ENCODE measurements at regions not wholly inside any gene's neighbourhood (a gene's known extent, or its start where the extent isn't known, plus 50 kb on each side); places are given as distances from the start of the nearest gene placed in this dataset.
"Not testable (repeated sequence)": the region's sequence is repeated elsewhere in the genome, so short reads cannot be mapped to it uniquely, and the experiment has no call there.

DNA sequence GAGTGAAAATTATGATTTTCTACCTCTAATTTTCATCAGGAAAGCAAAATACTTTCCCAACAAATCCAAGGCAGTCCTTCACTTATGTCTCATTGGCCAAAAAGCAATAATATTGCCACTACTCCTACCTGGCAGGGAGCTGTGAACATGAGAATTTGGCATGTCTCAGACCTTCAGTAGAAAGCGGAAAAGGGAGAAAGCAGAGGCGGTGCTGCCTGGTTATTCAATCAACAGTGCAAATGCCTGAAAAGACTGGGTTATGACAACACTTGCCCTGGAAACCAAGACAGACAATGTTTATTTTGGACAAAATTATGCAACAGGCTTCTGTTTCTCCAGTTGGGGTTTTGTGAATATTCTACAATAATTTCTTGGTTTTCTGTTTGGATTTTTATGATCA lies 194.4 kb downstream of the TAF11L14 start:
- DNase-seq (ENCODE audit: low spot score) = no peak

DNA sequence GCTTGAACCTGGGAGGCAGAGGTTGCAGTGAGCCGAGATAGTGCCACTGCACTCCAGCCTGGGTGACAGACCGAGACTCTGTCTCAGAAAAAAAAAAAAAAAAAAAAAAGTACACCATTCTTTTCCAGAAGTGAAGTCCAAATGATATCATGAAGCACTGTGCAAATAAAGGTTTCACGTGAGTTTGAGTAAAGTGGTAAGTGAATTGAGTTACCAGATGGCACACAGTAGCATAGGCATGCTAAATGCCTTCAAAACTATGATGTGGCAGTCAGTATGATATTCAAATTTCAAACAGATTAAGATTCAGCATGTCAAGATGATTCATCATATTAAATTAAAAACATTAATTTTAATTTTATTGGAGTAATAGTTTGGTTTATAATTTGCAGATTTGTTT lies 195.2 kb downstream of the TAF11L14 start:
- no peak for DNase-seq (ENCODE audit: low spot score)

DNA sequence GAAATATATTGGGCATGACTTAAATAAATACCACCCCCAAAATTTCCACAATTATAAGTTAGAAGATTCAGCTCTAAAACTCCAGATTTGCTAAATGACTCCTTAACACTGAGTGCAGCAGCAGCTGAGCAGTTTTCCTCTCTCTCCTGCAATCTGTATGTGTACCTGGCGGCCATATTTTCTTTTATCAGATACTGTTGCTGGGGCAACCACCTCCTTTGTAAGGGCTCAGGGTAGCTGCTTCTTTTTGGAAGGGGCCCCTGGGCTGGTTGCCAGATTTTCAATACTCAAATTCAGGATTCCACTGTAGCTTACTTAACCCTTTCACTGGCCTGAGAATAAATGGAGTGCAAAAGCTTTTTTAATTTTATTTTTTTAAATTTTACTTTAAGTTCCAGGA lies 197.0 kb downstream of the TAF11L14 start:
- no peak for DNase-seq (ENCODE audit: low spot score)

DNA sequence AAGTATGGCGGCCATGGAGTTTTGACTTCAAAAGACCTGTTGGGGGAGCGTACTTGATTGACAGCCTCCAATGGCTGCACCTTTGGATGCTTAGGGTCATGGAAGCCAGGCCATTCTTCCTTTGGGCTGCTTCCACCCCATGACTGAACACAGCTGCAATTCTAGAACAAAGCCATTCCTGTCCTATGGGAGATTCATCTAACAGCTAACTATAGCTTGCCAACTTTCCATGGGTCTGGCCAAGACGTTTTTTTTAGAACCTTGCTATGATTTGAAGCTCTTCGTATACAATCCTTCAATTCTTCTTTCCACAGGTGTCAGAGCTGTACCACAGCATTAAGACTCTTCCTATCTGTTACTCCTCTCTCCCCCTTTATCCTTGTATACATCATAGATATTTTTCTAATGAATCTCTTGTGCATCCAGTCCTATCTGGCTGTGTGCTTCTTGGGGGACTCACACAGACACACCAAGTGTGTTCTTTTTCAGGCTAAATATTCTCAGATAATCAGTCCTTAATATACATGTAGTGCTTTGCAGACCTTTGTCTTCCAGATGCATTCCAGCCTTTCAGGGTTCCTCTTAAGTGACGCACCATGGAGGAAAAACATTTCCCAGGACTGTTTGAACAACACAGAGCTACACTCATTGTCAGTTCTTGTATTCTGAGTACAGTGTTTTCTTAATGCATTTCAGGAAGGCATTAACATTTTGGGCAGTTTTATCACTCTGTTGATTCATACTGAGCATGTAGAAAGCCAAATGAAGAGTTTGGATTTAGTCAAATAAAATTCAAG lies 198.9 kb downstream of the TAF11L14 start:
- DNase-seq (ENCODE audit: low spot score) = no peak

DNA sequence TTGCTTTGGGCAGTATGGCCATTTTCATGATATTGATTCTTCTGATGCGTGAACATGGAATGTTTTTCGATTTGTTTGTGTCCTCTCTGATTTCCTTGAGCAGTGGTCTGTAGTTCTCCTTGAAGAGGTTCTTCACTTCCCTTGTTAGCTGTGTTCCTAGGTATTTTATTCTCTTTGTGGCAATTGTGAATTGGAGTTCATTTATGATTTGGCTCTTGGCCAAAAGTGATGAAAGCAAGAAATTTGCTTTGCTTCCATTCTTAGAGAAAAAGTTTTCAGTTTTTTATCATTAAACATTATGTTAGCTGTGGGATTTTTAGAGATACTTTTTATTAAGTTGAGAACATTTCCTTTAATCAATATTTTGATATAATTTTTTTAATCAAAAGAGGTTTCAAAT lies 203.5 kb downstream of the TAF11L14 start:
- DNase-seq (ENCODE audit: low spot score) = no peak

DNA sequence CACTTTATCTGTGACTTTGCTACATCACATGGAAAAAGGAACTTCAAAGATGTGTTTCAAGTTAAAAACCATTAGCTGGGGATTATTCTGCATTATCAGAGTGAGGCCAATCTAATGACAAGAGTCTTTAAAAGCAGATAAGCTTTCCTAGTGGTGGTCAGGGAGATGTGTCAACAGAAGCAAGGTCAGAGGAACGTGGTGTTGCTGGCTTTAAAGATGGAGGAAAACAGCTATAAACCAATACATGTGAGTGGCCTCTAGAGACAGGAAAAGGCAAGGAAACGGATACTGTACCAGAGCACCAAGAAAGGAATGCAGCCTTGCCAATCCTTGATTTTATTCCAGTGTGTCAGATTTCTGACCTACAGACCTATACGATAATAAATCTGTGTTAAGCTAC lies 204.2 kb downstream of the TAF11L14 start:
- DNase-seq (ENCODE audit: low spot score) = no peak

DNA sequence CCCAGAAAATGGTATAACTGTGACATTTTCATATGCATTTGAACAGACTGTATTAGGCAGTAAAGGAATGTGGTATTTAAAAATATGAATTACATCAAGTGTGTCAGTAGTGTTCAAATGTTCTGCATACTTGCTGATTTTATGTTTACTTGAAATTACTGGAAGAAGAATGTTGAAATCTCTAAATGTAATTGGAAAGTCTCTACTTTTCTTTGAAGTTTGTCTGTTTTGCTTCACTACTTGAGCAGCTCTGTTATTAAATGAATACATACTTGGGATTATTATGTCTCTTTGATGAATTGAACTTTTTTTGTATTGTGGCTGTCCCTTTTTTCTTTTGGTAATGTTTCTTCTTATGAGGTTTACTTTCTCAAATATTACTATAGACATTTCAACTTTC lies 205.6 kb downstream of the TAF11L14 start:
- DNase-seq (ENCODE audit: low spot score) = no peak

DNA sequence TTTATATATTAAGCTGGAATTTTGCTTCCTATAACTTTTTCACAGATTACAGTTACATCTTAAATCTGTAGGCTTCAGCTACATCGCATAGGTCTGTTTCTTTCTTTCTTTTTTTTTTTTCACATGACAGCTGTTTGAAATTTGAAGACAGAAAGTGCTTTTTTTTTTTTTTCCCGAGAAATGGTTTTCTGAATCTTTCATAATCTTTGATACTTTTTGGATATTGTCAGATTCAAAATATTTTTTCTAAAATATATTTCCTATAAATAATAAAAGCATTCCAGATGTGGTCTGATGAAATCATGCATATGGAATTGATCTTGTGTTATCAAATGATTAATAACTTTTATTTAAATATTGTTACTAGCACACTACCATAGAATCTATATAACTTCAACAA lies 212.2 kb downstream of the TAF11L14 start:
- DNase-seq (ENCODE audit: low spot score) = no peak

DNA sequence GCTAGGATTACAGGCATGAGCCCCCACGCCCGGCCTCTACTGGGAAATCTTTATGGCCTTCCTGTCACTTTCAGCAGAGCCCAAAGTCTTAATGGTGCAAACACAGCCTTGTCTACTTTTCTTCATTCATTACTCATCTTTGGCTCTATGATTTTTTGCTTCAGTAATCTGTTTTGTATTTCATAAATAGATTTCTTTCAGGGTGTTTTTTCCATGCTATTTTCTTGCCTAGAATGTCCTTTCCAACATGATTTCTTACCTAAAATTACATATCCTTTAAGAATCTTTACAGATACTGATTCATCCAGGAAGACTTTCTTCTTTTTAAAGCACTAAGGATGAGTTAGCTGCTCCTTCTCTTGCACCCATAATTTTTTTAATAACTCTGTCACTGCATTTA lies 213.0 kb downstream of the TAF11L14 start:
- no peak for DNase-seq (ENCODE audit: low spot score)

DNA sequence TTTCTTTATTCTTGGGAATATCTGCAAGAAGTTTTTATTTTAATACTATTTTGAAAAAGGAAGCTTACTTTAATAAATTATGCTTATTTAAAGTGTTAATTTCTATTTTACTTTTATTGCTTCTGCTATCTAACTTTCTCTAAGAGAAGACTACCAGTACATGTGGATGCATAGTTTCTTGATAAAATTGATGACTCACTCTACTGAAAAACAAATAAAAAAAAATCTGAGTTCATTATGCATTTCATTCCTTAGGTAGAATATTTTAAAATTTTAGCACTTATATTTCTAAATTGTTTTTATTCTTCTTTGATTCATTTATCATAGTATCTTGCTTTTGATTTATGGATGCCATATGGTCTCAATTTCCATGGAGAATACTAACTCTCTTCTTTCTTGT lies 217.9 kb downstream of the TAF11L14 start:
- DNase-seq (ENCODE audit: low spot score) = no peak

DNA sequence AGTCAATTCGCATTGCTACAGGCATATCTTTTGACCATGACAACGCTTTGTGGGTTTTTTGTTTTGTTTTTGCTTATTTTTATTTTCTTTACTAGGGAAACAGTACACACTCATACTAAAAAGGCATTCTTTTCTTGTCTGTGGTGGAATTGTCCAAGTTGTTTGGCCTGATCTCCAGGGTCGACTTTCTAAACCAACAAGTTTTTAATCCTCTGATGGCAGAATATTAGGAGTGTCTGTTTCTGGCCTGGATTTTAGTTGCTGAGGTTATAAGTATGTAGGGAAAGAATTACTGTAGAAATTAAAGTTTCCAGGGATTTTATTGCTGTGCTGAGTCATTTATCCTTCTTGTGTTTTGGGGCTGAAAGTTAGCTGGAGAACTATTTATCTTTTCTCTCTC lies 218.5 kb downstream of the TAF11L14 start:
- DNase-seq (ENCODE audit: low spot score) = no peak

DNA sequence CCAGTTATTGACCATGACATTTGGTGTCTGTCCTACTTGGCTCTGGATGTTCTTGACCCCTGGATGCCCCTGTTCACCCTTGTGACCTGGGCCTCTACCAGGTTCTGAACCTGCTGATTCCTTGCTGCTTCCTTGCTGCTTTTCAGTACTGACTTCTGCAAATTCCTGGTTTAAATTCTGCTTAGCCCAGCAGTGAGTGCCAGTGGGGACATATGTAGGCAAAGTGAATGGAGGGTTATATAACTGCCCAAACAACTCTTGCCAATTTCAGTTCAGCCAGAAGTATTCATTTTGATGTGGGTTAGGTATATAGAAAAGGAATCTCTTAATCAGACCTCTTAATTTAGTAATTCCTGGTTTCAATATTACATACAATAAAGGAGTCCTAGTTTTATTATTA lies 220.6 kb downstream of the TAF11L14 start:
- no peak for DNase-seq (ENCODE audit: low spot score)

DNA sequence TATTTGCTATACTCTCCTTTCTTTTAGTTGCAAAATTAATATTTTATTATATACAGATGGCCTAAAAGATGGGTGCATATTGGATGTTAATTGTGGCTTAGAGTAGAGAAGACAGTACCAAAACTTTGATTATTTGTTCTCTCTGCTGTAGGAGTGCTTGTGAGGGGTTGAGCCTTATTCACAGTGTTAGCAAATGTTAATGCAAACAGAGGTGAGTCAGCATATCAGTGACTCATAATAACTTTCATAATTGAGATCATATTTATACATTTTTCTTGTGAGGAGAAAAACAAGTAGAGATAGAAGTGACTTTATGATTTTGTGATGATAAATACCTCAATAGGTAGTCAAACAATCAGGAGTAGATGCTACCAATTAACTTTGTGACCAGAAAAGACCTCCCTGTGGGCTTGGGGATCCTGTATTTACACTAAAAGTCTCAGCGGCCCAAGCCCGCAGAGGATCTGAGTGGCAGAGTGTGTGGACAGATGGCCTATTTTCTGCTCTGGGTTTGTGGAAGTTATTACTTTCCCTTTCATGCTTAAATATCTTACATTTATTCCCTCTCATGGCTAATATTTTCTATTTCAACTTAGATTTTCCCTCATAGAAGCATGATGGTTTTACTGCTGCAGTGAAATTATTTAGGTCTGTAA lies 226.5 kb downstream of the TAF11L14 start:
- no peak for DNase-seq (ENCODE audit: low spot score)

DNA sequence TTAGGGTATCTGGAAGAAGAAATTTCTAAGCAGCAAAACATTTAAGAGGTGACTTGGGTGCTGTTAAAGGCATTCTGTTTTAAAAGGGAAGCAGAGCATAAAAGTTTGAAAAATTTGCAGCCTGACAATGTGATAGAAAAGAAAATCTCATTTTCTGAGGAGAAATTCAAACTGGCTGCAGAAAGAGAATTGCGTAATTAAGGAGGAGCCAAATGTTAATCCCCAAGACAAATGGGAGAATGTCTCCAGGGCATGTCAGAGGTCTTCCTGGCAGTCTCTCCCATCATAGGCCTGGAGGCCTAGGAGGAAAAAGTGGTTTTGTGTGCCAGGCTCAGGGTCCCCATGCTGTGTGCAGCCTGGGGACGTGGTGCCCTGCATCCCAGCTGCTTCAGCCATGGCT lies 230.6 kb downstream of the TAF11L14 start:
- DNase-seq (ENCODE audit: low spot score) = not testable (repeated sequence)

DNA sequence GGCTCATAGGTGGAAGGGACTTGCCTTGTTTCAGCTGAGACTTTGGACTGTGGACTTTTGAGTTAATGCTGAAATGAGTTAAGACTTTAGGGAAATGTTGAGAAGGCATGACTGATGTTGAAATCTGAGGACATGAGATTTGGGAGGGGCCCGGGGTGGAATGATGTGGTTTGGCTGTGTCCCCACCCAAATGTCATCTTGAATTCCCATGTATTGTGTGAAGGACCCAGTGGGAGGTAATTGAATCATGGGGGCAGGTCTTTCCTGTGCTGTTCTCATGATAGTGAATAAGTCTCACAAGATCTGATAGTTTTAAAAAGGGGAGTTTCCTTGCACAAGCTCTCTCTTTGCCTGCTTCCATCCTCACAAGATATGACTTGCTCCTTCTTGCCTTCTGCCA lies 231.7 kb downstream of the TAF11L14 start:
- not testable (repeated sequence) for DNase-seq (ENCODE audit: low spot score)

DNA sequence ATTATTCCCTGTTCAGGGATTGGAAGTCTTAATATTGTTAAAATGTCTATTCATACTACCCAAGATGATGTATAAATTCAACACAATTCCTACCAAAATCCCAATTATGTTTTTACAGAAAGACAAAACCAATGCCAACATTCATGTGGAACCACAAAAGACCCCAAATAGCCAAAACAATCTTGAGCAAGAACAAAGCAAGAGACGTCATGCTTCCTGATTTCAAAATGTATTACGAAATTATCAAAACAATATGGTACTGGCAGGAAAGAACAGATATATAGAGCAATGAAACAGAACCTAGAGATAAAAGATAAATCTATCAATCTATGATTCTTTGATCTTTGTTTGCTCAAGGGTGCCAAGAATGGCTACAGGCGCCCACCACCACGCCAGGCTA lies 237.9 kb downstream of the TAF11L14 start:
- DNase-seq (ENCODE audit: low spot score) = no peak

DNA sequence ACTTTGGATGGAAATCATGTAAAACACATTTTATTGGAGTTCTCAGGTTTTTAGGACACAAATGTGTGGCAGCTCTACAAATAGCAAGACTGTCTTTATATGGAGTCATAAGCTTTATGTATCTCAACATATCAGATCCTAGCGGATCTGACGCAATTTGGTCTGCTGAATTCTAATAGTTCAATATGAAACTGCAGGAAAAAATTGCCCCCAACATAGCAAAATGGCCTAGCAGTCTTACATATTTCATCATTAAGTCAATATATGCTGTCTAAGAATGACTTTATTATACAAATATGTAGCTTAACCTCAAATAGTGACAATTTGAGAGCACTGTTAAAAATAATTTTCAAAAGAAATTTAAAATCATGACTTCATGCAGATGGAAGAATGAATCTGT lies 244.3 kb downstream of the TAF11L14 start:
- no peak for DNase-seq (ENCODE audit: low spot score)

DNA sequence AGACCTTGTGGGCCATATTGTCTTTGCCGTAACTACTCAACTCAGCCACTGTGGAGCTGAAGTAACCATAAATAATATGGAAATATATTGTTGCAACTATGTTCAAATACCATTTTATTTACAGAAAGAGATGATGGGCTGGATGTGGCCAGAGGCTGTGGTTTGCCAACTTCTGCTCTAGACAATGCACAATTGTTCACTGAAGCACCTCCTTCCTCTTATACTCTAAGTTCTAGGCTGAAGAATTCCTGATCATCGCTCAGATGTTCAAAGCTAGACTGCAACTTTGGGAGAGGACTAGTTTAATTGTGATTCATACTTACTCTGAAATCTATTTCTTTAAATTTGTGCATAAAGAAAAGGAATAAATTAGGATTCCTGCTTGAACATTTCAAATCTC lies 245.0 kb downstream of the TAF11L14 start:
- no peak for DNase-seq (ENCODE audit: low spot score)

DNA sequence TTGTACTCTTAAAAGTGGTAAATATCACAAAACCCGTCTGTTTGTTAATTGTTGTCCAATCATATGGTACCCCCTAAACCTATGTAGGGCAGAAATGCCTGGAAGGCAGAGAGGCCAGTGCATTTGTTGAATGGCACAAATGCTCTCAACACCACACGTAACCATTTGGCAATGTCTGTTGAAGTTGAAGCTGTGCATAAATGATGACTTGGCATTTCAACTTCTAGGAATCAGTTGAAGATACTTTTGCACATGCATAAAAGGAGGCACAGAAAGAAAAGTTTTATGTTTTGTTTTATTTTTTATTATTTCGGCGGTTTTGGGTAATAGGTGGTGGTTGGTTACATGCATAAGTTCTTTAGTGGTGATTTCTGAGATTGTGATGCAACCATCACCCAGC lies 246.6 kb downstream of the TAF11L14 start:
- no peak for DNase-seq (ENCODE audit: low spot score)

DNA sequence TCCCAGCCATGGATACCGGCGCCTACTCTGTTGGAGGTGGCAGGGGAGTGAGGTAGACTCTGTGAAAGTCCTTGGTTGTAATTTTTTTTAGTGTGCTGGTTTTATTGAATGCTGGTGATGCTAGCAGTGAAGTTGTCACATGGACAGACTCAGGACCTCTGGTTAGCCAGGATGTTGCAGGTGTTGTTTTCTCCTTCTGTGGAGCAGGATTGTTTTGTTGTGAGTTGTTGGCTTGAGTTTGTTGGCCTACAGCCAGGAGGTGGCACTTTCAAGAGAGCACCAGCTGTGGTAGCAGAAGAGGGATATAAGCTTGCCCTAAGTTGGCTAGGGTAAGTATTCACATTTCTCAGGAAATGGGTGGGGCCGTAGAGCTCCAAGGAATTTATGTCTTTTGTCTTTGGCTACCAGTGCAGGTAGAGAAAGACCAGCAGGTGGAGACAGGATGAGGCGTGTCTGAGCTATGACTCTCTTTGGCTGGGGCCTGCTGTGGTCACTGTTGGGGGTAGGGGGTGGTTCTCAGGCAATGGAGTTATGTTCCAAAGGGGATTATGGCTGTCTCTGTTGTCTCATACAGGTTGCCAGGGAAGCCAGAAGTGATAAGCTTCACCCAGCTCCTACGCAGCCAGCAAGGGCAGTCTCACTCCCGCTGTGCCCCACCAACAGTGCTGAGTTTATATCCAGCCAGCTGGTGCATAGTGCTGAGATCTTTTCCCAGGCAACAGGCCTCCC lies 248.7 kb downstream of the TAF11L14 start:
- DNase-seq (ENCODE audit: low spot score) = no peak

DNA sequence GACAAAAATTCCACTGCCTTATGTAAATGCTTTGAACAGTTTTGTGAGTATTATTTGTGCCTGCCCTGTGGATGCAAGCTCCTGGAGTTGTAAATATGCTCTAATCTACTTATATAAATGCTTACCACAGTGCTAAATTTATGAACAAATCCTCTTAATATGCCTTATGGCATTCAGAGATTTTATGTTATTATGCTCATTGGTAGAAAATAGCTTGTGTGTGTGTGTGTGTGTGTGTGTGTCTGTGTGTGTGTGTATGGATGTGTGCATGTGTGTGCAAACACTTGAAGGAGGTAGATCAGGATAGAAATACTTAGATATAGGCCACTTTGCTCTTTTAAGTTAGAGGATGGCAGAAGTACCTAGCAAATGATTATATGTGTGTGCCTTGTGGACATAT lies 253.9 kb downstream of the TAF11L14 start:
- DNase-seq (ENCODE audit: low spot score) = no peak

DNA sequence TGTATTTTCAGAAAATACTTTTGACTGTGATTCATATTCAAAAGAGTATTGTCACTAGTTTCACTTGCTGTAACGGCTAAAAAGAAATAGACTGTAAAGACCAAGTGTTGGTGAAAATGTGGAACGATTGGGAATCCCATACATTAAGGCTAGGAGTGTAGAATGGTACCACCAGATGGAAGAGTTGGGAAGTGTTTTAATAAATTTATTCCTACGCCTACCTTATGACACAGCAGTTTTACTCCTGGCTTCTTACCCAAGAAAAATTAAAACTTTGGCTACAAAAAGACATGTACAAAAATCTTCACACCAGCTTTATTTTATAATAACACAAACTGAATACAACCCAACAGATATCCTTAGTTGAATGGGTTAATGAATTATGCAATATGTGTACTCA lies 256.2 kb downstream of the TAF11L14 start:
- no peak for DNase-seq (ENCODE audit: low spot score)

DNA sequence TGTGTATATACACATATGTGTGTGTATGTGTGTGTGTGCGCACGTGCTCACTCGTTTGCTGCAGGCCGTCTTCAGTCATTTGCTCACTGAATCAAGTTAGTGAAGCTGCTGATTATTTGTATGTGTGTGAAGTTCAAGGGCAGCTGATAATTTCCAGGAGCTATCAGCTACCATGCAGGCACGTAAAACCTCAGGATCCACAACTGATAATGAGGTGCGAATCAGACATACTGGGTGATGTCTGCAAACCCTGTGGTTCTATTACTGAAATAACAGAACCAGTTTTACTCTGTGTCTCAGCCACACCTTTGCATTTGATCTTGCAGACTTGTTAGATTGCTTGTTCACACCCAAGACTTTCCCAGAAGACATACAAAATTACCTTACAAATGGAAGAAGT lies 257.6 kb downstream of the TAF11L14 start:
- no peak for DNase-seq (ENCODE audit: low spot score)
